Middle frontal gyrus (tissue), 1 donor: ENCODE measurements at regions not wholly inside any gene's neighbourhood (a gene's known extent, or its start where the extent isn't known, plus 50 kb on each side); places are given as distances from the start of the nearest gene placed in this dataset.

Source experiments
- DNase-seq: peaks from one replicate; pipeline ENCODE4 v3.0.0-alpha.2; 2015; ENCODE audit warnings: low spot score; ENCODE audit errors: extremely low spot score

DNA sequence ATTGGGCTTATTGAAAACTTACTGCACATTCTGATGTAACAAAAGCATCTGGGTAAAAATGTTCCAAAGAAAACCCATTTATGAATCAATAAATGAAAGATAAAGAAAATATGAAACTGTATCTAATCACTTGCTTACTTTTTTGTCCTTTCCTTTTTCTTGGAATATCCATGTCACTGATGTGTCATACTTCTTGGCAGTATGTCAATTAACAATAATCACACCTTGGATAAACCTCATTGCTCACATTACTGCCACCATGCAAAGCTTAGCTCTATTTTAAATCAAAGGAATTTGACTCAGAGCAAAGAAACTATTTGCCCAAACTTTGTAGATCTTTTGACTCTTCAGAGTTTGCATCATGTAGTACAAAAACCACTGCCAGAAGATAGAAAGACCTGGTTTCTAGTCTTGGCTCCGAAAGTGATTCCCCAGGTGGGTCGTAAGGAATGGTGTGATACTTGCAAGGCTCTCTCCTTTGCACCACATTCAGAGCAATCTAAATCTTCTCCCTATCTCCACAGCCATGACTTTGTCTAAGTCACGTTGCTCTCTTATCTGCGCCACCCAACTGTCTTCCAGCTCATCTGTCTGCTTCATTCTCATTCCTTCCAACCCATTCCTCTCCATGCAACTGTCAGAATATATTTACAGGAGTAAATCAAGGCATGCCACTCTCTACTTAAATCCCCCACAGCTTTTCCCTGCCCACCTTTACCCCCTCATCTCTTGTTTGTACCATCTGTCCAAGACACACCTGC lies 311.9 kb downstream of the COG6 start:
- no peak for DNase-seq

- DNase-seq = no peak
These were observed 313.4 kb downstream of the COG6 start for GRCh38 chr13:39968646-39969475.

DNA sequence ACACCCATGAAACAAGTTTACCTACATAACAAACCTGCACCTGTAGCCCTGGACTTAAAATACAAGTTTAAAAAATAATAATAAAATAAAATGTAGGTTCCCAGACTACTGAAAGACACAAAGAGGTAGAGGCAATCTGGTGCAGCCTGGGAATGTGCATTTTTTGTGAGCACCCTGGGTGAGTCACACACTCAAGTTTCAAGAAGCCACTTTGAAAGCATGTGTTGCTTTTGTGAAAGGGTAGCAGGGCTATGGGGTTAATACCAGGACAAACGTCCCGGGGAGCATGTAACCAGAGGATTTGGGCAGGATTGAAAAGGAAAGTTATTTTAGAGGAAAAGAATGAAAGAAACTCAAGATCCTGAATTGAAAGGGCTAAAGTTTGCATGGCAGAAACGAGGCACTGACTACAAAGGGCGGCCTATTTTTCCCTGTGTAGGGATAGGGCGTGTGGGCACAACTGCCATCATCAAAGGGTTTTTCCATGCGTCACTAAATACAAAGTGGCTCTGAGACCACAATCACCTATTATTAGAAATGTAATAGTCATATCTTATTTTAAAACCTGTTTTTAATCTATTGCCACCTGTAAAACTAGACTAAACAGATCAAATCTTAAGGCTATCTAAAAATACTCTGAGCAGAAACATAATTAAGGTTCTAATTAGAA lies 314.9 kb downstream of the COG6 start:
- no peak for DNase-seq

- no peak for DNase-seq
These were observed 316.1 kb downstream of the COG6 start for GRCh38 chr13:39971526-39971925.

DNA sequence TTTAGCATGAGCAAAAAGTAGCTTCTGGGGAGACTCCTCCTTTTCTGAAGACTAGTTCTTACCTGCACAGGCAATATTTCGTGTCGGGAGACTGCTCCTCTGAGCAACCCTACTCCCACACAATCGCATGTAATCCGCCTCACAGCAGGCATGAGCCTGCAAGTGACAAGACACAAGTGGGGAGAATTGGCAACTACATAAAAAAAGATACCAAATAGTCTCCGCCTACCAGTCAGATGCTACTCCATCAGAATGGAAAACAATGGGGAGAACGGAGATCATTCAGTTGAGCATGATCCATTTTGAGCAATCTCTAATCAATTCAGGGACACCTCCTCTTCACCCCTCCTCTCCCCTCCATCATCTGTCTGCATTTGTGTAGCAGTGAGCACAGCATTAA lies 321.0 kb downstream of the COG6 start:
- no peak for DNase-seq

DNA sequence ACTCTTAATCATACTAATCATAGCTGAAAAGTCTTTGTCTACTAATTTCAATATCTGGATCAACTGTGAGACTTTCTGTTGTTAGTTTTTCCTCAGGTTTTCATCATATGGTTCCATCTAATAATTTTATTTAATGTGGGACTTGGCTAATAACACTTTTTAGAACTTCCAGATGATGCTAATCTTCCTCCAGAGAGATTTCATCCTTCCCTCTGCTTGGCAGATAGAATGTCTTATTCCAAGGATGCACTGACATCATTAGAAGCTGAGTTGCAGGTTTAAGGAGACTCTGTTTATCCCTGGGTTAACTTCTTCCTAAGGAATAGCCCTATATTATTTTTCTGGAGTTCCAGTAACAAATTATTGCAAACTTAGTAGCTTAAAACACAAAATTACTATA lies 325.6 kb downstream of the COG6 start:
- no peak for DNase-seq

DNA sequence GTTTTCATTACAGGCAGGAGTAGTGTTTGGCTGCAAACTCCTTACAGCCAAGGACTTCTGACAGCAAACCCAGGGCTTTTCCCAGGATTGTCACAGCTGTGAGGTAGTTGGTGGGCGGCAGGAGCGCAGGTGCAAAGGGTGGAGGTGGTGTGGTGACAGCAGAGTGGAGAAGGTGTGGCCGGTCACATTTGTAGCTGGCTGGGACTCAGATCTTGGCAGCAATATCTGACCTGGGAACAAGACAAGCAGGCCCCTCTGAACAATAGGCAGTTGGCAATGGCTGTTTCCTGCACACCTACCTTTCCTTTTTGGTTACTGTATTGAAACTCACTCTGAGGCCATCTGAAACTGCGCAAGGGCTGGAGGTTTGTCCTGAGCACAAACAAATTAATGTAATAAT lies 327.3 kb downstream of the COG6 start:
- DNase-seq = no peak

DNA sequence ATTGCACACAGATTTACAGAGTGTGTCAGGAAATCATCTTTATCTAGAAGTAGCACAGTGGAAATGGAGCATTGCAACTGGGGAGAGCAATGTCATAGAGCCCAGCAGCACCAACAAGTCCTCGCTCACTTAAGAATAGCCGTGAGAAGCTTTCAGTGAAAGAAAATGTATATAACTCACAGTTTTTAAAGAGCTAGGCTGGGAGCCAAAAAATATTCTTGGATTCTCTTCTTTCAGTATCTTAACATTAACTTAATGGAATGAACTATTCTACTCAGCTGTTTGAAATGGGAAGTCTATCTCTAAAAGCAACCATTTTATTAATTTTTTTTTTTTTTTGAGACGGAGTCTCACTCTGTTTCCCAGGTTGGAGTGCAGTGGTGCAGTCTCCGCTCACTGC lies 329.6 kb downstream of the COG6 start:
- no peak for DNase-seq

DNA sequence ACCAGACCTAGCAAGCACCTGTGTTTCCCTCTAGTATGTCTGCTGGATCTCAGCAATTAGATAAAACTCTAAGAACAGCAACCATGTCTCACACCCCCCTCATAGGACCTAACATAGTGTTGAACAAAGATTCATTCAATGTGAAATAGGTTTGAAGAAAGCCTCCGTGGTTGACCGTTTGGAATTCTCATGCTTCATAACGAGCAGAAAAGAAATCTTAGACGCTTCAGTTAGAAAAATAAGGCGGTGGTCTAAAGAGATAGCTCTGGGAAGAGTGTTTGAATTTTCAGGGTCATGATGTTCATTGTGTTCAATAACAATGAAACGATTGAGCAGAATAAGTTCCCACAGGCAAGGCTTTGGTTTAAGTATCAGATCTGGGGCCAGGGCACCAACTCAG lies 332.9 kb downstream of the COG6 start:
- DNase-seq = no peak

DNA sequence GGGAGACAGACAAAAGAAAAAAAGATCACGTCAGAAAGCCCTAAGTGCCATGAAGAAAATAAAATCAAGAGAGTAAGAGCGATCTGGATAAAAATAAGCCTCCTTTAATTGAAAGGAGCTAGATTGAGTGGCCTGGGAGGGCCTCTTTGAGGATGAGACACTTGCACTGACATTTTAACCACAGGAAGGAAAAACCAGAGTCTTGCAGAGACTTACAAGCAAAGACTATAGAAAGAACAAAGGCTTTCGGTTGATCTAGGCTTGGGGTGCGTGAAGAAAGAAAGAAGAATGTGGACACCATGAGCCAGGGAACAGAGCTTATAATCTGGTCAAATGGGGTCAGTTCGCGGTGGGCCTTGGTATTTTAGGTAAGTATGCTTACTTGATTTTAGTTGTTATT lies 342.7 kb downstream of the COG6 start:
- no peak for DNase-seq

GRCh38 chr13:40002016-40002415 lies 346.6 kb downstream of the COG6 start:
- no peak for DNase-seq

DNA sequence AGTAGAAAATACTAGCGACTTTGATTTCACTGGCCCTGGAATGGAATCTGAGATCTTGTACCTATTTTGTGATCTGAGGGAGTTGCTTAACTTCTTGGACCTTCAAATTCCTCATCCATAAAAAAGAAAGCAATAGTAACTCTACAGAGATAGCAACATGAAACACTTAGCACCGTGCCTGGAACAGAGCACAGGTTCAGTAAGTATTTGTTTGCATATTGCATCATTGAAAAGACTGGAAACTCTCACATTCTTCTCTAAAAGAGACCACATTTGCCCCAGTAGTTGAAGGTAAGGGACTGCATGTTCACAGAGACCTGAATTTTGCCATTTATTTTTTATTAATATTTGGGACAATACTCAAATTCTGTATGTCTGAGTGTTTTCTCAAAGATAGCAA lies 358.1 kb downstream of the COG6 start:
- DNase-seq = no peak

DNA sequence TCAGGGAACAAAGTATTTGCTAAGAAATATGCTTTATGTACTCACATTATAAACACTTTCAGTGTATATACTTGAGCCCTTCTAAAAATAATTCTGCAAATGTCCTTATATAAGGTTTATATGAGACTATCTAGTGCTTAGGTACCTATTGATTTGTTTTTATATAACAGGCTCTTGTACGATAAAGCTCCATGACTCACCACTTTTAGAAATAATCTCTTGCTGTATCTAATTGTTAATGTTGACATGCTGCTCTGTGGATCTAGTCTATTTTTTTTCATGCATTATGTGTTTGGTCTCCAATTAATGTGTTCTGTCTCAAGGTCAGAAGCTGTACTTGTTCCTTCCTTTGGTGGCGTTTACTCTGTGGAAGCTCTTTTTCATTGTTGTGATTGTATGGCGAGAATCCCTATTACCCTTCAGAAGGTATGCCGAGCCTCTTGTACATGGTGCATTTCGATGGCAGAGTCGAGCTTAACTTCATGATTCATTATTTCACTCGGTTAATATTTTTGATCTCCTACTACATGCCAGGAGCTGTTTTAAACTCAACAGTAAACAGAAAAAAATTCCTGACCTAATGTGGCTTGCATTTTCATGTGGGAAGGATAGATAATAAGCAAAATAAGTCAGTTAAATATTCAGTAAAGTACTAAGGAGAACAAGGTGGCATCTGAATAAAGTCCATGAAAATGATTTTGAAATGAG lies 361.6 kb downstream of the COG6 start:
- no peak for DNase-seq

GRCh38 chr13:40017662-40018262 lies 362.3 kb downstream of the COG6 start:
- DNase-seq = no peak

DNA sequence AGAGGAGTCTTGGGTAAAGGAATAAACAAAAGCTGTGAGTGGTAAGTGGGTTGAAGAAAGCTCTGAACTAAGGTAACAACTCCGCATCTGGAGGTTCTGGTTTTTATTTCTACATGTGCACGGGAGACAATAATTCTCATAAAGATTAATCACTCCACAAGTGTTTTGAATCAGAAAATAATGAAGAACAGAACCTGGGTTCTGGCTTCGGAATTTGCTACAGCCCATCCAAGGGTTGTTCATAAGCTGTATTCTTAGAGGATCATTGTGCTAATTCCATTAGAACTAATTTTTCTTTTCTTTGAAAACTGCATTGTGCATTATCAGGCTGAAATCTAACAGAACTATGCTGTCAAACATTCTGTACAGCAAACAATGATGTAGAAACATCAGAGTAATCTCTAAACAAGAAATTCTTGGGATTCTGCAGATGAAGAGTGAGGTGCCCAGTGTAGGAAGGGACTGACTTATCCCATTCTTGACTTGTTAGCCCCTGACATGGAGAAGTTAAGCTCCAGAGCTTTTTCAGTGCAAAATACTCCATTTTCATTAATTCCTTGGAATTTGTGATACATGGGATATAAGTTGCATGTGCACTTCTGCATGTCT lies 368.2 kb downstream of the COG6 start:
- DNase-seq = no peak

- no peak for DNase-seq
These were observed 368.9 kb downstream of the COG6 start for GRCh38 chr13:40024204-40024966.

DNA sequence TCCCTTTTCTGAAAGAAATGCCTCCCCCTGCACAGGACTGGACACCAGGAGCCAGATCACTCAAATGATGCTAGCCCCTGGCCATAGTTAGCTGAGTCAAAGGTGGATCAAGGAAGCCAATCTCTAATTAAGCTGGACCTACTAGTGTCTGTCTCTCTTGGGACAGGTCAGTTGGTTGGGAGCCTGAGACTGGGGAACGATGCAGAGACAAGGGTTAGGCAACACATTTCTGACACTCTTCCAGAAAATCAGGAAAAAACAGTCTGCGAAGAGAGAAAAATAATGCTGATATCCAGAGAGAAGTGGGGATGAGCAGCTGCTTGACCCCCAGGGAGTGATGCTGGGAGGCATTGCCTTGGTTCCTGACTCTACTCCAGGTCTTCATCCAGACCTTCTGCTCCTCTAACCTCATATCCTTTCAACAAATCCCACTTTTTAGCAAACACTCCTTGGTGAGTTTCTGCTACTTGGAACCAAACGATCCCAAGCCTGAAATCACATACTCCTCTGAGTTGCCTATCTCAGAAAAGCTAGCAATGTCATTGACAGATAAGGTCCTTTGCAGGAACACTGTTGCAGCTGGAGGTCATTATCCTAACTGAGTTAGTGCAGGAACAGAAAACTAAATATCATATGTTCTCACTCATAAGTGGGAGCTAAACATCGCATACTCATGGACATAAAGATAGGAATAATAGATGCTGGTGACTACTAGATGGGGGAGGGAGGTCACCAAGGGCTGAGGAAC lies 369.7 kb downstream of the COG6 start:
- no peak for DNase-seq

DNA sequence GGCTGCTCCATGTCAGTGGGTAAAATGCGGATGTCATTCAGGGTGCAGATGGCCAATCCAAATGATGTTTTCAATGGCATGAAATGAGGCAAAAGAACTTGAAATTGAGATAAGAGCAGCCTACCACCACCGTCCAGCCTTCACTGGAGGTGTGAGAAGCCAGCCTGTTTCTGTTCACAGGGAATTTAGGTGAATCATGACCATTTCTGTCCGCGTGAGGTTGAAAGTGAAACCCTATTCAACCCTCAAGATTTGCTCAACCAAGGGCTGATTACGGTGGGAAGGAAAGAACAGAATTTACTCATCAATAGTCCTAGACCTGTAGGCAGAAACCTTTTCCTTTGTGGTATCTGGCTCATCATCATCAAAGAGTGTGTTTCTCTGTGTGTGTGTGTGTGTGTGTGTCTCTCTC lies 370.7 kb downstream of the COG6 start:
- DNase-seq = no peak

GRCh38 chr13:40026741-40027140 lies 371.3 kb downstream of the COG6 start:
- DNase-seq = no peak
